OCI-LY1 (cell line): ENCODE measurements at regions not wholly inside any gene's neighbourhood (a gene's known extent, or its start where the extent isn't known, plus 50 kb on each side); places are given as distances from the start of the nearest gene placed in this dataset.
"Not testable (repeated sequence)": the region's sequence is repeated elsewhere in the genome, so short reads cannot be mapped to it uniquely, and the experiment has no call there.

Experiments used
- H2AFZ ChIP-seq: fragments of 200-600 bp; sonication (generic), shearing (Covaris generic); 2 replicates; pipeline ENCODE4 v1.6.0; 2014; ENCODE audit warnings: antibody characterized with exemption, mild to moderate bottlenecking, low read length
- H3F3A ChIP-seq: fragments of 200-600 bp; sonication (generic), shearing (Covaris generic); 2 replicates; pipeline ENCODE4 v1.6.0; 2014; ENCODE audit warnings: mild to moderate bottlenecking, antibody characterized with exemption, low read length, moderate library complexity; ENCODE audit not compliant: insufficient read depth
- H3K27ac ChIP-seq: fragments of 200-600 bp; sonication (generic); 2 replicates; pipeline ENCODE4 v1.5.1; 2014; ENCODE audit warnings: low read length, mixed run types, mild to moderate bottlenecking, low read depth; ENCODE audit not compliant: poor library complexity, severe bottlenecking
- H3K27me3 ChIP-seq: fragments of 200-600 bp; sonication (generic); 2 replicates; pipeline ENCODE4 v1.6.0; 2014; ENCODE audit warnings: antibody characterized with exemption, mild to moderate bottlenecking, low read length, moderate library complexity; ENCODE audit not compliant: insufficient read depth
- H3K36me3 ChIP-seq: fragments of 200-600 bp; sonication (generic); 2 replicates; pipeline ENCODE4 v1.6.1; 2014; ENCODE audit warnings: mild to moderate bottlenecking, antibody characterized with exemption, low read length, moderate library complexity, mixed read lengths; ENCODE audit not compliant: insufficient read depth
- H3K4me1 ChIP-seq: fragments of 200-600 bp; sonication (generic); 2 replicates; pipeline ENCODE4 v1.5.1; 2014; ENCODE audit warnings: mild to moderate bottlenecking, low read length, moderate library complexity; ENCODE audit not compliant: insufficient read depth, severe bottlenecking
- H3K4me2 ChIP-seq: fragments of 200-600 bp; sonication (generic), shearing (Covaris generic); 2 replicates; pipeline ENCODE4 v1.6.1; 2014; ENCODE audit warnings: low read length
- H3K4me3 ChIP-seq: fragments of 200-600 bp; sonication (generic); 2 replicates; pipeline ENCODE4 v1.5.1; 2014; ENCODE audit warnings: low read length, low read depth, mild to moderate bottlenecking, mixed read lengths; ENCODE audit not compliant: poor library complexity, severe bottlenecking
- H3K79me2 ChIP-seq: fragments of 200-600 bp; shearing (Covaris generic); 2 replicates; pipeline ENCODE4 v1.6.1; 2016; ENCODE audit warnings: mixed run types, low read length, mixed read lengths; ENCODE audit not compliant: insufficient read depth
- H3K9ac ChIP-seq: fragments of 200-600 bp; sonication (generic), shearing (Covaris generic); 2 replicates; pipeline ENCODE4 v1.6.1; 2014; ENCODE audit warnings: mild to moderate bottlenecking, low read length, mixed read lengths
- H3K9me2 ChIP-seq: fragments of 200-600 bp; sonication (generic), shearing (Covaris generic); 2 replicates; pipeline ENCODE4 v1.6.1; 2014; ENCODE audit warnings: low read depth, mild to moderate bottlenecking, low read length, mixed read lengths
- H3K9me3 ChIP-seq: fragments of 200-600 bp; shearing (Covaris generic); 2 replicates; pipeline ENCODE4 v1.6.1; 2014; ENCODE audit warnings: low read length, mixed read lengths
- H4K20me1 ChIP-seq: fragments of 200-600 bp; sonication (generic), shearing (Covaris generic); 2 replicates; pipeline ENCODE4 v1.6.0; 2016; ENCODE audit warnings: mild to moderate bottlenecking, low read length; ENCODE audit not compliant: insufficient read depth
- CTCF ChIP-seq: fragments of 200-600 bp; sonication (generic), shearing (Covaris generic); IDR thresholded peaks from 2 replicates; pipeline ENCODE4 v1.5.1; 2017; ENCODE audit warnings: mild to moderate bottlenecking, antibody characterized with exemption, low read length, moderate library complexity, mixed read lengths
- EZH2 ChIP-seq: fragments of 200-600 bp; sonication (generic), shearing (Covaris generic); IDR thresholded peaks from 2 replicates; pipeline ENCODE4 v1.8.0; 2017; ENCODE audit warnings: borderline replicate concordance, mixed run types, mild to moderate bottlenecking, antibody characterized with exemption, low read length, moderate library complexity, mixed read lengths

DNA sequence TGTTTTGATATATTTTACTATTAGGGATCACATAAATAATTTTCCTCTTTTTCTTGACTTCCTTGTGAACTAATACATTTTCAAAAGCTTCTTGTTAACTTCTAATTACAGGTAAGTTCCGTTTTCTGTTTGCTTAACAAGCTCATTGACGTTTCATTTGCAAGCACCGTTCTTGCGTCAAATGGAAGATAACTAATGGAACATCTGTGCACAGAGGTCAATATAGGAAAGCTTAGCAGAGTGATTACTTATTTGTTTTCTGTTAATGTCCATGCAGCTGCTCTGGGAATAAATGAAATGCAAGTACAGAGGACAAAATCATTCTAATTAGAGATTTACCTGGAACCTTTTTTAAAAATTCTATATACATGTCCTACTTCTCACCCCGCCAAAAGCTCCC lies 115.5 kb upstream of the C2CD4B start:
- Histone ChIP-seq H3K9ac (no peak overlapping the region), H3K79me2 (no peaks in the 10 kb centered on the region), H4K20me1 (no peaks in the 10 kb centered on the region), H3K27me3 (no peaks in the 10 kb centered on the region), H3K4me2 (no peak overlapping the region), H3K36me3 (no peaks in the 10 kb centered on the region), H3K9me3 (no peaks in the 10 kb centered on the region), H2AFZ (no peak overlapping the region), H3K27ac (no peak overlapping the region), H3F3A (no peaks in the 10 kb centered on the region), H3K4me1 (no peaks in the 10 kb centered on the region), H3K9me2 (no peaks in the 10 kb centered on the region), H3K4me3 (no peak overlapping the region)
- TF ChIP-seq CTCF = no peak

GRCh38 chr15:62281801-62282200 lies 116.7 kb upstream of the C2CD4B start:
- H3K4me2 ChIP-seq, H3K79me2 ChIP-seq, H3K4me3 ChIP-seq, H2AFZ ChIP-seq, H3F3A ChIP-seq, H4K20me1 ChIP-seq, H3K36me3 ChIP-seq, H3K9me3 ChIP-seq, H3K9me2 ChIP-seq, H3K27ac ChIP-seq, H3K9ac ChIP-seq, H3K4me1 ChIP-seq, H3K27me3 ChIP-seq: not testable (repeated sequence)

- Histone ChIP-seq H4K20me1 (no peaks in the 10 kb centered on the region), H2AFZ (no peak overlapping the region), H3K4me3 (no peak overlapping the region), H3K27me3 (no peaks in the 10 kb centered on the region), H3K79me2 (no peaks in the 10 kb centered on the region), H3K36me3 (no peaks in the 10 kb centered on the region), H3K9me2 (no peaks in the 10 kb centered on the region), H3K9ac (no peak overlapping the region), H3K27ac (no peak overlapping the region), H3K9me3 (no peaks in the 10 kb centered on the region), H3K4me2 (no peak overlapping the region), H3K4me1 (no peaks in the 10 kb centered on the region), H3F3A (no peaks in the 10 kb centered on the region)
- TF ChIP-seq EZH2 (no peak), CTCF (no peak)
Observed at GRCh38 chr15:62287066-62287857, 122.2 kb upstream of the C2CD4B start.

GRCh38 chr15:62288361-62289017 lies 123.4 kb upstream of the C2CD4B start:
- H3K4me2 ChIP-seq = no peak overlapping the region
- no peaks in the 10 kb centered on the region for H3K27me3 ChIP-seq
- no peaks in the 10 kb centered on the region for H3K9me3 ChIP-seq
- no peaks in the 10 kb centered on the region for H3K79me2 ChIP-seq
- no peaks in the 10 kb centered on the region for H3K4me1 ChIP-seq
- no peaks in the 10 kb centered on the region for H3F3A ChIP-seq
- no peaks in the 10 kb centered on the region for H3K9me2 ChIP-seq
- TF ChIP-seq EZH2 (no peak), CTCF (no peak)
- H3K9ac ChIP-seq = no peak overlapping the region
- no peak overlapping the region for H2AFZ ChIP-seq
- H4K20me1 ChIP-seq = no peaks in the 10 kb centered on the region
- H3K36me3 ChIP-seq = no peaks in the 10 kb centered on the region
- H3K4me3 ChIP-seq = no peak overlapping the region
- no peak overlapping the region for H3K27ac ChIP-seq
